Hippocampal formation (tissue), 2 donors: ENCODE measurements at regions not wholly inside any gene's neighbourhood (a gene's known extent, or its start where the extent isn't known, plus 50 kb on each side); places are given as distances from the start of the nearest gene placed in this dataset.

Experiments
- DNase-seq, 2 donors: peaks; one replicate each; lab custom pipeline; 2025; lab: John Stamatoyannopoulos, UW

- DNase-seq = no peak
Measured at GRCh38 chr7:21218155-21218554, 209.7 kb upstream of the SP4 start.

DNA sequence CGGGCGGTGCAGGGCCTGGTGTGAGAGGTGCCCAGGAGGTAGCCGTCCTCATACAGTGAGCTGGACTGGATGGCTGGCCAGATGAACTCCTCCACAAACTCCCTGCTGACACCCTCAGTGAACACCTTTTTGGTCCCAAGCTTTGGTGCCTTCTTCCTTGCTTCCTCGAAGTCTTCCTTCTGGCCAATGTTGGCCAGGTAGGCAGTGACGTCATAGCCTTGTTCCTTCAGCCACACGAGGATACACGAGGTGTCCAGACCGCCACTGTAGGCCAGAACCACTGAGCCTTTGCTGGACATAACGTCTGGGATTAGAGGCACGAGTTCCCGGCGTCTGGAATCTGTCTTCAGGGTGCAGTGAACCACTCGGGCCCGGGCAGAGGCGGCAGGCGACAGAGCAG is 206.8 kb upstream of the SP4 start:
- no peak for DNase-seq

- DNase-seq = no peak
Measured at GRCh38 chr7:21238400-21239116, 189.3 kb upstream of the SP4 start.

- DNase-seq = no peak
Measured at GRCh38 chr7:21243265-21243664, 184.6 kb upstream of the SP4 start.

- DNase-seq = no peak
Measured at GRCh38 chr7:21251151-21251800, 176.6 kb upstream of the SP4 start.

- DNase-seq = peak; percentile 29 to 38
Measured at GRCh38 chr7:21253740-21254687, 173.9 kb upstream of the SP4 start.

GRCh38 chr7:21256310-21256877 is 171.5 kb upstream of the SP4 start:
- peak in 1 of 2 donors; percentile 51 for DNase-seq

- no peak for DNase-seq
Measured at GRCh38 chr7:21260939-21261338, 166.9 kb upstream of the SP4 start.

- DNase-seq = peak in 1 of 2 donors; percentile 1
Measured at GRCh38 chr7:21261627-21262594, 166.0 kb upstream of the SP4 start.

- DNase-seq = no peak
Measured at GRCh38 chr7:21269021-21269420, 158.9 kb upstream of the SP4 start.

DNA sequence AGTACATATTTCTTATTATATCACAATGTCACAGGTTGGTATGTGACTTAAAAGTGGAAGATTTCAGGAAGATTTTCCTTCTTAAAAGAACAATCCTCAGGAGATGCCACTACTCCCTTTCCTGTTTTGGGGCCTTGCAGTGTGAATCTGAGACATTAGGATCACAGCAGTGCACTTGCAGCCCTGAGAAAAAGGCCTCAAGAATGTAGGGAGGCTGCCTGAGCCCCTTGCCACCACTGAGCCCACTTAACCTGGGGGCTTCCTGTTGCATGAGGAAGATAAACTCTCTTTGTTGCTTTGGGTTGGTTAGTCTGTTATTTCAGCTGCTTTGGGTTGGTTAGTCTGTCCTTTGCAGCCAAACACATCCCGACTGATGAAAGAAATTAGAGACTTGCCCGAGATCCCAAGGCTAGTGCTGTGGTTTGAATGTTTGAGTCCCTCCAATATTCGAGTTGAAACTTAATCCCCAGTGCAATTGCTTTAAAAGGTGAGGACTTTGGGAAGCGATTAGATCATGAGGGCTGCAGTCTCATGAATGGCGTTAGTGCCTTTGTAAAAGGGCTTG is 151.3 kb upstream of the SP4 start:
- no peak for DNase-seq

- DNase-seq = no peak
Measured at GRCh38 chr7:21278944-21279343, 148.9 kb upstream of the SP4 start.

DNA sequence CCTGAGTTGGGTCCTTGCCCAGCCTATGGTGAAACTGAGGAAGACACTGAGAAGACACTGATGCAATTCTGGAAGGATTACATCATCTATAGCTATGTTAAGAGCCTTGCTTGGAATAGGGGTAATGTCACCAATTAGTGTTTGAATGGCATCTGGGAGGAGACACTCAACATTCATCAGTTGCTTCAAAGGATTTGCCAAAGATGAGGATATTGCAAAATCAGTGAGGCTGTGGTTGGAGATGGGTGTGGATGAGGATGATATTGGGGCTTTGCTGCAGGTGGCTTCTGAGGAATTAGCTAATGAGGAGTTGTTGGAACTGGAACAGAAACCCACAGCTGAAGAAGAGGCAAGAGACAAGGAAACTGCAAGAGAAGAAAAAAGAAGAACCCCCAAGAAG is 146.7 kb upstream of the SP4 start:
- DNase-seq = no peak

DNA sequence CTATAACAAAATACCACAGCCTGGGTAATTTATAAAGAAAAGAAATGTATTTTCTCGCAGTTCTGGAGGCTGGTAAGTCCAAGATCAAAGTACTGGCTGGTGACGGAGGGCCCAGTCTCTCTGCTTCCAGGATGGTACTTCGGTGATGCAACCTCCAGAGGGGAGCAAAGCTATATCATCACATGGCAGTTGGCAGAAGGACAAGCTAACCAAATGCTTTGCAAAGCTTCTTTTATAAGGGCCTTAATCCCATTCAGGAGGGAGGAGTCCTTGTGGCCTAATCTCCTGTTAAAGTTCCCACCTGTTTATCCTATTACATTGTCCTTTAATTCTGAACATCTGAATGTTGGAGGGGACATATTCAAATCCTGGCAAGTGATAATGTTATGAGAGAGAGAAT is 134.1 kb upstream of the SP4 start:
- DNase-seq = no peak

- DNase-seq = no peak
Measured at GRCh38 chr7:21299766-21300165, 128.1 kb upstream of the SP4 start.

- no peak for DNase-seq
Measured at GRCh38 chr7:21300692-21301091, 127.2 kb upstream of the SP4 start.

DNA sequence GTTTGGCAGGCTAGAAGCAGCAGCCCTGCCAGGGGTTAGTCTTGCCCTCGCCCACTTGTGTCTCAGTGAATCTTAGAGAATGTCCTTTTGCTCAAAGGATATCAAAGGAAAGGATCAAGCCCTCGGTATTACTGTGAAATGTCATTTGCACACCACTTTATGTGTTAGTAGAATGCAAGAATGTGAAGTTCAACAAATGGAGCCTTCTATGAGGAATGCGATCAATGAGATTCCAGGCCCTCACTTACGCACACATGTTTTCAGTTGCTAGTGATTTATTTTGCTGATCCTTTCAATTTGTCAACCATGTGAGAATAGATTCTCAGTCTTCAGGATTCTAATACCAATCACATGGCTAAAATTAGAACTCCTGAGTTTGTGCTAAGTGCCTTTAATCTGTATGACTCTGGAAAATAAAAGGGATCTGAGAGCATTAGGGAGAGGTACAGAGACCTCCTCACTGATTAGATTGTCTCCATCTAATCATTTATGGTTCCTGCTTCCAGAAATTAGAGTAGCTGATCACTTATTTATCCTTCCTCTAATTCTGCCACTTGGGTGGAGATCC is 123.0 kb upstream of the SP4 start:
- no peak for DNase-seq

DNA sequence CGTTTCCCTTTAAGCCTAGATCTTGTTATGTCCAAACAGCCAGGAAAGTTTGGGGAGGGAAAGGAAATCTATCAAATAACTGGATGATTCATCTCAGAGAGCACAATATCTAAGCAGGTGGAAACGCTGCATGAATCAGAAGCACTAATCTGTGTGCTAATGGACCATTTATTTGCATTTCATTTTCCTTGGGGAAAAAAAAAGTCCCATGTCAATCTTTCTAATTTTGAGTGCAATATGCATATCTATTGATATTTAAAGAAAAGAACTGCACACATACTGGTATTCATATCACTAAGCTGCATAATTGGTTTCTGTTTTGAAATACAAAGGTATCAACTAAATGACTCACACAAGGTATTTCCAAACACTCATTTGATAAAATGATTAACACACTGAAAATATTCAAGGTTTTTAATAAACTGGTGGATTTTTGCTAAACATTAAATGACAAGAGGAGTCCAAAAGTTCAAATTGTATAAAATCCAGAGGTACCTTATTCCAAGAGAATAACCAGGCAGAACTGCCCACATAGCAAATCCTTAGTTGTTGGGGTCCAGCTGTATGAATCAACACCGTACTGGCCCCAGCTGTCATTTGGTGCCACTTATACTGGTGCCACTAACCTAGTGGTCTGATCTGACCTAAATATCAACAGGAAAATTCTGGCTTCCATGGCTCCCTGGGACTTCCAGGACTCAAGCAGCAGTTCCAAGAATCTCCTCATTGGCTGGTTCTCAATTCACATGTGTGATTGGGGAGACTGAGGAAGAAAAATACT is 122.2 kb upstream of the SP4 start:
- no peak for DNase-seq

DNA sequence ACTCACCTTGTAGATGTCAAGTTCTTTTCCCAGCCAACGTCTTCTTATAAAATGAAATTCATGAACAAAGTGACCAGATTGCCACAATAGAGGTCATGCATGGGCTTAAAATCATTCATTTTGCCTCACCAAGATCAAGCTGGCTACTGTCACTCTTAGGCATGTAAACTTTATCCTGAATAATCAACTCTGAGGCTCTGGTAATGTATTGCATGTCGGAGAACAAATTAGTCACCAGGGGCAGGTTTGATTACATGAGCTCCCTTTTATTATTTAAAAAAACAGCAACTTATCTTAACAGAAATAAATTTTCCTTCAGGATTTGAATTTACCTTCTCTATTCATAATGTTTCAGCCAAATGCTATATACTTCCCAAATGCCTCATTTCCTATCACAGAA is 112.9 kb upstream of the SP4 start:
- DNase-seq = no peak
